ES-I3 (cell line): ENCODE measurements at regions not wholly inside any gene's neighbourhood (a gene's known extent, or its start where the extent isn't known, plus 50 kb on each side); places are given as distances from the start of the nearest gene placed in this dataset.

Source experiments
- H3K36me3 ChIP-seq: 2 replicates; pipeline ENCODE4 v1.6.1; 2013; ENCODE audit warnings: mild to moderate bottlenecking, low read length, control low read depth, moderate library complexity; ENCODE audit not compliant: insufficient read depth
- H3K4me1 ChIP-seq: 2 replicates; pipeline ENCODE4 v1.6.1; 2013; ENCODE audit warnings: mild to moderate bottlenecking, control low read depth, low read length; ENCODE audit not compliant: insufficient read depth
- H3K9ac ChIP-seq: 2 replicates; pipeline ENCODE4 v1.6.1; 2013; ENCODE audit warnings: low read depth, mild to moderate bottlenecking, low read length, moderate library complexity
- H3K9me3 ChIP-seq: 2 replicates; pipeline ENCODE4 v1.6.1; 2013; ENCODE audit warnings: mild to moderate bottlenecking, low read length, moderate library complexity; ENCODE audit not compliant: control insufficient read depth, insufficient read depth

- no peak overlapping the region for H3K9ac ChIP-seq
- H3K9me3 ChIP-seq: no peaks in the 10 kb centered on the region
- no peaks in the 10 kb centered on the region for H3K36me3 ChIP-seq
- no peaks in the 10 kb centered on the region for H3K4me1 ChIP-seq
Measured at GRCh38 chr1:239725371-239725770, 339.0 kb downstream of the CHRM3 start.

GRCh38 chr1:239725933-239726332, 339.6 kb downstream of the CHRM3 start:
- no peaks in the 10 kb centered on the region for H3K36me3 ChIP-seq
- H3K4me1 ChIP-seq: no peaks in the 10 kb centered on the region
- no peaks in the 10 kb centered on the region for H3K9me3 ChIP-seq
- no peak overlapping the region for H3K9ac ChIP-seq

- Histone ChIP-seq H3K4me1 (no peaks in the 10 kb centered on the region), H3K36me3 (no peaks in the 10 kb centered on the region), H3K9me3 (no peaks in the 10 kb centered on the region), H3K9ac (no peak overlapping the region)
Measured at GRCh38 chr1:239730378-239730777, 344.0 kb downstream of the CHRM3 start.

GRCh38 chr1:239731082-239731748, 344.8 kb downstream of the CHRM3 start:
- Histone ChIP-seq H3K9me3 (no peaks in the 10 kb centered on the region), H3K4me1 (no peaks in the 10 kb centered on the region), H3K9ac (no peak overlapping the region), H3K36me3 (no peaks in the 10 kb centered on the region)

- H3K9me3 ChIP-seq: no peaks in the 10 kb centered on the region
- no peaks in the 10 kb centered on the region for H3K4me1 ChIP-seq
- no peak overlapping the region for H3K9ac ChIP-seq
- H3K36me3 ChIP-seq: no peaks in the 10 kb centered on the region
Measured at GRCh38 chr1:239732770-239733169, 346.4 kb downstream of the CHRM3 start.

- H3K36me3 ChIP-seq: no peaks in the 10 kb centered on the region
- H3K9me3 ChIP-seq: no peaks in the 10 kb centered on the region
- H3K4me1 ChIP-seq: no peaks in the 10 kb centered on the region
- no peak overlapping the region for H3K9ac ChIP-seq
Measured at GRCh38 chr1:239733995-239734394, 347.6 kb downstream of the CHRM3 start.

- Histone ChIP-seq H3K9ac (no peak overlapping the region), H3K9me3 (no peaks in the 10 kb centered on the region), H3K36me3 (no peaks in the 10 kb centered on the region), H3K4me1 (no peaks in the 10 kb centered on the region)
Measured at GRCh38 chr1:239735111-239735510, 348.7 kb downstream of the CHRM3 start.

GRCh38 chr1:239736479-239736878, 350.1 kb downstream of the CHRM3 start:
- no peak overlapping the region for H3K9ac ChIP-seq
- H3K9me3 ChIP-seq: no peaks in the 10 kb centered on the region
- H3K4me1 ChIP-seq: no peaks in the 10 kb centered on the region
- no peaks in the 10 kb centered on the region for H3K36me3 ChIP-seq

GRCh38 chr1:239739375-239739774, 352.3 kb upstream of the FMN2 start:
- Histone ChIP-seq H3K4me1 (no peaks in the 10 kb centered on the region), H3K9me3 (no peaks in the 10 kb centered on the region), H3K9ac (no peak overlapping the region), H3K36me3 (no peaks in the 10 kb centered on the region)

- no peak overlapping the region for H3K9ac ChIP-seq
- no peaks in the 10 kb centered on the region for H3K4me1 ChIP-seq
- H3K36me3 ChIP-seq: no peaks in the 10 kb centered on the region
- no peaks in the 10 kb centered on the region for H3K9me3 ChIP-seq
Measured at GRCh38 chr1:239739919-239740318, 351.8 kb upstream of the FMN2 start.

GRCh38 chr1:239742416-239743109, 349.1 kb upstream of the FMN2 start:
- H3K4me1 ChIP-seq: no peaks in the 10 kb centered on the region
- H3K36me3 ChIP-seq: no peaks in the 10 kb centered on the region
- H3K9ac ChIP-seq: no peak overlapping the region
- H3K9me3 ChIP-seq: no peaks in the 10 kb centered on the region

- Histone ChIP-seq H3K4me1 (no peaks in the 10 kb centered on the region), H3K9ac (no peak overlapping the region), H3K36me3 (no peaks in the 10 kb centered on the region), H3K9me3 (no peaks in the 10 kb centered on the region)
Measured at GRCh38 chr1:239744851-239745250, 346.8 kb upstream of the FMN2 start.

- H3K4me1 ChIP-seq: peaks cover 10% of the 10 kb centered on the region; the same call in 1 of the 2 replicates
- no peaks in the 10 kb centered on the region for H3K36me3 ChIP-seq
- H3K9me3 ChIP-seq: no peaks in the 10 kb centered on the region
- H3K9ac ChIP-seq: no peak overlapping the region
Measured at GRCh38 chr1:239755107-239755912, 336.4 kb upstream of the FMN2 start.

GRCh38 chr1:239757716-239758115, 334.0 kb upstream of the FMN2 start:
- H3K4me1 ChIP-seq: peaks cover 10% of the 10 kb centered on the region; the same call in 1 of the 2 replicates
- H3K9me3 ChIP-seq: no peaks in the 10 kb centered on the region
- H3K36me3 ChIP-seq: no peaks in the 10 kb centered on the region
- no peak overlapping the region for H3K9ac ChIP-seq
